H9 (cell line): ENCODE measurements at regions not wholly inside any gene's neighbourhood (a gene's known extent, or its start where the extent isn't known, plus 50 kb on each side); places are given as distances from the start of the nearest gene placed in this dataset.

Experiments
- DNase-seq: peaks from one replicate; pipeline ENCODE4 v3.0.0-alpha.2; 2017
- H2AFZ ChIP-seq: one replicate; pipeline ENCODE4 v1.6.1; 2013; ENCODE audit warnings: mild to moderate bottlenecking, low read length, control low read depth, moderate library complexity
- H2AK5ac ChIP-seq: 2 replicates; pipeline ENCODE4 v1.6.1; 2013; ENCODE audit warnings: low read length, control low read depth, mixed read lengths; ENCODE audit not compliant: insufficient read length
- H2BK120ac ChIP-seq: one replicate; pipeline ENCODE4 v1.6.1; 2013; ENCODE audit warnings: low read depth, mild to moderate bottlenecking, low read length, control low read depth, inconsistent platforms; ENCODE audit not compliant: poor library complexity, severe bottlenecking
- H2BK12ac ChIP-seq: 2 replicates; pipeline ENCODE4 v1.6.1; 2013; ENCODE audit warnings: low read length, control low read depth, mixed read lengths, low read depth; ENCODE audit not compliant: insufficient read length
- H2BK15ac ChIP-seq: 2 replicates; pipeline ENCODE4 v1.6.1; 2013; ENCODE audit warnings: low read depth, low read length, control low read depth
- H2BK20ac ChIP-seq: one replicate; pipeline ENCODE4 v1.6.1; 2013; ENCODE audit warnings: low read depth, mild to moderate bottlenecking, low read length, control low read depth, inconsistent platforms; ENCODE audit not compliant: poor library complexity, severe bottlenecking
- H2BK5ac ChIP-seq: 2 replicates; pipeline ENCODE4 v1.6.1; 2013; ENCODE audit warnings: low read length, control low read depth, mixed read lengths; ENCODE audit not compliant: insufficient read length
- H3K14ac ChIP-seq: 2 replicates; pipeline ENCODE4 v1.6.1; 2013; ENCODE audit warnings: low read length, control low read depth; ENCODE audit not compliant: insufficient read depth
- H3K18ac ChIP-seq: 2 replicates; pipeline ENCODE4 v1.6.1; 2013; ENCODE audit warnings: low read depth, mild to moderate bottlenecking, mixed read lengths, low read length, control low read depth; ENCODE audit not compliant: insufficient read length
- H3K23ac ChIP-seq: 2 replicates; pipeline ENCODE4 v1.6.1; 2013; ENCODE audit warnings: low read length, control low read depth, mixed read lengths, low read depth; ENCODE audit not compliant: insufficient read length
- H3K23me2 ChIP-seq: 2 replicates; pipeline ENCODE4 v1.6.1; 2013; ENCODE audit warnings: low read depth, mild to moderate bottlenecking, mixed read lengths, low read length, control low read depth; ENCODE audit not compliant: insufficient read length, poor library complexity, severe bottlenecking
- H3K27ac ChIP-seq: 2 replicates; pipeline ENCODE4 v1.5.1; 2013; ENCODE audit warnings: low read length, control low read depth, mixed read lengths, low read depth; ENCODE audit not compliant: insufficient read length
- H3K27me3 ChIP-seq: 2 replicates; pipeline ENCODE4 v1.6.1; 2013; ENCODE audit warnings: low read length, control low read depth, inconsistent platforms; ENCODE audit not compliant: insufficient read depth
- H3K4ac ChIP-seq: 2 replicates; pipeline ENCODE4 v1.6.1; 2013; ENCODE audit warnings: low read depth, mild to moderate bottlenecking, control low read depth, inconsistent platforms, low read length, moderate library complexity
- H3K4me1 ChIP-seq: 2 replicates; pipeline ENCODE4 v1.6.1; 2013; ENCODE audit warnings: low read length, control low read depth, inconsistent platforms; ENCODE audit not compliant: insufficient read depth
- H3K4me2 ChIP-seq: 2 replicates; pipeline ENCODE4 v1.6.1; 2013; ENCODE audit warnings: low read length, control low read depth, mixed read lengths; ENCODE audit not compliant: insufficient read length, insufficient read depth
- H3K56ac ChIP-seq: 2 replicates; pipeline ENCODE4 v1.6.1; 2013; ENCODE audit warnings: low read depth, mild to moderate bottlenecking, mixed read lengths, low read length, control low read depth; ENCODE audit not compliant: insufficient read length
- H3K79me1 ChIP-seq: 2 replicates; pipeline ENCODE4 v1.6.1; 2013; ENCODE audit warnings: low read depth, mild to moderate bottlenecking, moderate library complexity, low read length, control low read depth, inconsistent platforms; ENCODE audit not compliant: insufficient read depth, poor library complexity, severe bottlenecking
- H3K79me2 ChIP-seq: 2 replicates; pipeline ENCODE4 v1.6.1; 2013; ENCODE audit warnings: low read length, control low read depth, inconsistent platforms; ENCODE audit not compliant: insufficient read depth
- H3K9ac ChIP-seq: 2 replicates; pipeline ENCODE4 v1.6.1; 2013; ENCODE audit warnings: low read length, control low read depth, mixed read lengths; ENCODE audit not compliant: insufficient read length; ENCODE audit errors: extremely low read depth
- H3K9me3 ChIP-seq: one replicate; pipeline ENCODE4 v1.6.1; 2013; ENCODE audit warnings: low read depth, low read length, inconsistent platforms; ENCODE audit not compliant: control insufficient read depth
- H3T11ph ChIP-seq: one replicate; pipeline ENCODE4 v1.6.1; 2013; ENCODE audit warnings: mild to moderate bottlenecking, low read length, control low read depth, inconsistent platforms
- H4K20me1 ChIP-seq: one replicate; pipeline ENCODE4 v1.6.1; 2013; ENCODE audit not compliant: control insufficient read depth, insufficient read length, insufficient read depth
- H4K5ac ChIP-seq: 2 replicates; pipeline ENCODE4 v1.6.1; 2013; ENCODE audit warnings: low read depth, mild to moderate bottlenecking, mixed read lengths, low read length, control low read depth; ENCODE audit not compliant: insufficient read length
- H4K8ac ChIP-seq: replicated peaks from 2 replicates; pipeline ENCODE4 v1.6.1; 2013; ENCODE audit warnings: low read length, control low read depth, mixed read lengths, low read depth; ENCODE audit not compliant: insufficient read length
- H4K91ac ChIP-seq: 2 replicates; pipeline ENCODE4 v1.6.1; 2013; ENCODE audit warnings: low read depth, mild to moderate bottlenecking, moderate library complexity, mixed read lengths, low read length, control low read depth; ENCODE audit not compliant: insufficient read length
- H3K27ac Mint-ChIP-seq, 3 experiments: 2 replicates in 2 of 3; 3 replicates in 1 of 3; pipeline ENCODE4 v1.8.0; 2020 to 2021; ENCODE audit warnings: mixed read lengths in 3 of 3, mild to moderate bottlenecking in 1 of 3, moderate library complexity in 1 of 3
- H3K27me3 Mint-ChIP-seq: 2 replicates; pipeline ENCODE4 v1.8.0; 2021; ENCODE audit warnings: low read depth, mild to moderate bottlenecking, moderate library complexity, mixed read lengths
- H3K36me3 Mint-ChIP-seq, 3 experiments: 2 replicates in 2 of 3; 3 replicates in 1 of 3; pipeline ENCODE4 v1.8.0; 2020 to 2021; ENCODE audit warnings: low read depth in 3 of 3, mixed read lengths in 3 of 3; ENCODE audit not compliant: insufficient read depth in 1 of 3
- H3K4me1 Mint-ChIP-seq, 2 experiments: 2 replicates each; pipeline ENCODE4 v1.8.0; 2020; ENCODE audit warnings: mixed read lengths in 2 of 2
- H3K4me3 Mint-ChIP-seq, 2 experiments: 2 replicates in 1 of 2; 3 replicates in 1 of 2; pipeline ENCODE4 v1.8.0; 2020 to 2021; ENCODE audit warnings: mild to moderate bottlenecking in 2 of 2, mixed read lengths in 2 of 2, moderate library complexity in 1 of 2
- H3K9me3 Mint-ChIP-seq, 2 experiments: 2 replicates in 1 of 2; 3 replicates in 1 of 2; pipeline ENCODE4 v1.8.0; 2020; ENCODE audit warnings: mild to moderate bottlenecking in 2 of 2, mixed read lengths in 2 of 2, moderate library complexity in 1 of 2
- CTCF ChIP-seq: fragments of 200-600 bp; sonication (generic); conservative IDR thresholded peaks from 3 replicates; pipeline ENCODE4 v1.8.0; 2021; ENCODE audit warnings: antibody characterized with exemption, mild to moderate bottlenecking
- WGBS: extraction: QIAGEN DNeasy Blood & Tissue Kit; methylation state at CpG from one replicate; pipeline ENCODE4 v1.1.7; 2013; ENCODE audit warnings: missing lambda C conversion rate, low lambda C conversion rate, mixed read lengths; ENCODE audit not compliant: insufficient read length; ENCODE audit errors: extremely low coverage; 5-methylcytosine and 5-hydroxymethylcytosine counted together

GRCh38 chr3:5504135-5504534 lies 316.6 kb downstream of the EDEM1 start:
- Histone ChIP-seq H3K9me3 (peaks cover 4% of the 10 kb centered on the region), H3K56ac (no peak overlapping the region), H2BK5ac (no peak overlapping the region), H3K23ac (no peak overlapping the region), H3K27ac (no peak overlapping the region), H2BK12ac (no peak overlapping the region), H3K4ac (no peak overlapping the region), H3K27me3 (no peaks in the 10 kb centered on the region), H2AK5ac (no peak overlapping the region), H3K23me2 (no peaks in the 10 kb centered on the region), H3K4me1 (no peaks in the 10 kb centered on the region), H3K4me2 (no peak overlapping the region), H3K79me1 (no peaks in the 10 kb centered on the region), H4K5ac (no peak overlapping the region), H2BK120ac (no peak overlapping the region), H2BK15ac (no peak overlapping the region), H4K91ac (no peak overlapping the region), H3T11ph (no peak overlapping the region), H3K79me2 (no peaks in the 10 kb centered on the region), H3K14ac (no peak overlapping the region), H3K9ac (no peak overlapping the region), H3K18ac (no peak overlapping the region), H2AFZ (no peak overlapping the region), H2BK20ac (no peak overlapping the region), H4K8ac (no peak overlapping the region), H4K20me1 (no peaks in the 10 kb centered on the region)
- Mint-ChIP-seq H3K36me3 (peaks cover 9 to 12% (median 10%) of the 10 kb centered on the region in 3 experiments), H3K9me3 (peaks cover 14 to 16% of the 10 kb centered on the region in 2 experiments), H3K27ac (0 out of 7 replicates have a peak overlapping the region, but pooled peaks of 1 of the 3 experiments have one; percentile 55), H3K27me3 (no peaks in the 10 kb centered on the region; the same call in 1 of the 2 replicates), H3K4me1 (peaks cover 4 to 13% of the 10 kb centered on the region in 2 experiments; a peak in 3 of 4 replicates), H3K4me3 (no peak overlapping the region)
- no peak for TF ChIP-seq CTCF
- no peak for DNase-seq
- no CpG with 5 or more reads among the region's 5 CpGs for WGBS
